ENCODE measurements at regions not wholly inside any gene's neighbourhood (a gene's known extent, or its start where the extent isn't known, plus 50 kb on each side); places are given as distances from the start of the nearest gene placed in this dataset.

GRCh38 chr9:672851-673250 lies 168.6 kb upstream of the DMRT1 start:
- H3K27me3 ChIP-seq (replicated peaks in 1 of 7), result no peaks in the 10 kb centered on the region
- no peak overlapping the region for H3K27ac ChIP-seq
- H3K4me1 ChIP-seq, result peaks cover 0 to 11% (median 7%) of the 10 kb centered on the region in 6 donors
- DNase-seq, result no peak
- intact Hi-C loops (cut with DNase I; ENCODE audit: low total_unique reads), result no loop called here
- no peaks in the 10 kb centered on the region for H3K36me3 ChIP-seq
- peaks cover 0 to 22% (median 20%) of the 10 kb centered on the region in 8 donors for H3K9me3 ChIP-seq
- 69 to 90% (median 74%) methylated on average over 4 of the region's 4 CpGs for WGBS, 5 donors
- H3K4me3 ChIP-seq, result no peak overlapping the region
- no peak for TF ChIP-seq POLR2AphosphoS5 (IDR thresholded peaks at IDR 0.05)
- TF ChIP-seq CTCF (IDR thresholded peaks at IDR 0.05 in 8 of 11, conservative IDR thresholded peaks at IDR 0.05 in 3 of 11), result no peak
- no peak for TF ChIP-seq POLR2A (IDR thresholded peaks at IDR 0.05)

- 89 to 94% (median 92%) methylated on average over 9 of the region's 9 CpGs for WGBS, 5 donors
- intact Hi-C loops (cut with DNase I; ENCODE audit: low total_unique reads), result no loop called here
- no peak for TF ChIP-seq CTCF (IDR thresholded peaks at IDR 0.05 in 8 of 11, conservative IDR thresholded peaks at IDR 0.05 in 3 of 11)
- TF ChIP-seq POLR2AphosphoS5 (IDR thresholded peaks at IDR 0.05), result no peak
- no peak for TF ChIP-seq POLR2A (IDR thresholded peaks at IDR 0.05)
- Histone ChIP-seq H3K27ac (no peak overlapping the region), H3K4me3 (no peak overlapping the region), H3K9me3 (peaks cover 0 to 22% (median 20%) of the 10 kb centered on the region in 8 donors), H3K27me3 (replicated peaks in 1 of 7) (no peaks in the 10 kb centered on the region), H3K4me1 (peaks cover 0 to 13% (median 10%) of the 10 kb centered on the region in 6 donors), H3K36me3 (no peaks in the 10 kb centered on the region)
- DNase-seq, result no peak
These were observed 168.1 kb upstream of the DMRT1 start for GRCh38 chr9:673264-673965.

GRCh38 chr9:673966-674526 lies 167.5 kb upstream of the DMRT1 start:
- H3K27me3 ChIP-seq (replicated peaks in 1 of 7), result no peaks in the 10 kb centered on the region
- no peak for DNase-seq
- H3K9me3 ChIP-seq, result peaks cover 0 to 15% (median 15%) of the 10 kb centered on the region in 8 donors
- H3K27ac ChIP-seq, result no peak overlapping the region
- intact Hi-C loops (cut with DNase I; ENCODE audit: low total_unique reads), result no loop called here
- H3K36me3 ChIP-seq, result no peaks in the 10 kb centered on the region
- TF ChIP-seq POLR2A (IDR thresholded peaks at IDR 0.05) (no peak), POLR2AphosphoS5 (IDR thresholded peaks at IDR 0.05) (no peak), CTCF (IDR thresholded peaks at IDR 0.05 in 8 of 11, conservative IDR thresholded peaks at IDR 0.05 in 3 of 11) (no peak)
- 75 to 88% (median 78%) methylated on average over 3 of the region's 3 CpGs for WGBS, 5 donors
- no peak overlapping the region for H3K4me3 ChIP-seq
- H3K4me1 ChIP-seq, result peaks cover 0 to 13% (median 10%) of the 10 kb centered on the region in 6 donors

GRCh38 chr9:675697-676370 lies 165.7 kb upstream of the DMRT1 start:
- DNase-seq, result no peak

More at GRCh38 chr9:675697-676370, 165.7 kb upstream of the DMRT1 start:
- 76 to 92% (median 86%) methylated on average over 4 of the region's 4 CpGs for WGBS, 5 donors
- intact Hi-C loops (cut with DNase I; ENCODE audit: low total_unique reads), result no loop called here
- H3K27ac ChIP-seq, result no peak overlapping the region
- TF ChIP-seq POLR2AphosphoS5 (IDR thresholded peaks at IDR 0.05), result no peak
- no peaks in the 10 kb centered on the region for H3K27me3 ChIP-seq (replicated peaks in 1 of 7)
- H3K4me3 ChIP-seq, result no peak overlapping the region
- no peaks in the 10 kb centered on the region for H3K9me3 ChIP-seq
- no peaks in the 10 kb centered on the region for H3K36me3 ChIP-seq
- peaks cover 0 to 13% (median 10%) of the 10 kb centered on the region in 6 donors for H3K4me1 ChIP-seq
